ENCODE measurements at regions not wholly inside any gene's neighbourhood (a gene's known extent, or its start where the extent isn't known, plus 50 kb on each side); places are given as distances from the start of the nearest gene placed in this dataset.
A peak's percentile ranks its signal among the peaks of the same experiment; 100 is the strongest.
"Not testable (repeated sequence)": the region's sequence is repeated elsewhere in the genome, so short reads cannot be mapped to it uniquely, and the experiment has no call there.

- Mint-ChIP-seq H3K27ac (no peak overlapping the region), H3K9me3 (peaks cover 16% of the 10 kb centered on the region), H3K36me3 (ENCODE audit: low read depth) (peaks cover 2% of the 10 kb centered on the region), H3K4me1 (ENCODE audit: low read depth) (no peaks in the 10 kb centered on the region), H3K27me3 (ENCODE audit: insufficient read depth) (no peaks in the 10 kb centered on the region), H3K4me3 (no peak overlapping the region)
- no peak for DNase-seq (ENCODE audit: low spot score)
- intact Hi-C loops (cut with micrococcal nuclease), result no loop called here
Observed at GRCh38 chrX:74023203-74023602, 170.7 kb upstream of the XIST start.

GRCh38 chrX:74018253-74018652 is 165.7 kb upstream of the XIST start:
- peaks cover 9% of the 10 kb centered on the region for H3K4me1 Mint-ChIP-seq (ENCODE audit: low read depth)
- peaks cover 4% of the 10 kb centered on the region for H3K9me3 Mint-ChIP-seq
- no peaks in the 10 kb centered on the region for H3K36me3 Mint-ChIP-seq (ENCODE audit: low read depth)
- H3K27ac Mint-ChIP-seq, result no peak overlapping the region
- no peaks in the 10 kb centered on the region for H3K27me3 Mint-ChIP-seq (ENCODE audit: insufficient read depth)
- no peak overlapping the region for H3K4me3 Mint-ChIP-seq
- intact Hi-C loops (cut with micrococcal nuclease), result loop anchor here (5.0 kb wide), 1 partner anchor 76 kb away; no protein-coding TSS in a partner anchor
- DNase-seq (ENCODE audit: low spot score), result no peak

- Mint-ChIP-seq H3K27me3 (ENCODE audit: insufficient read depth) (no peaks in the 10 kb centered on the region), H3K4me3 (no peak overlapping the region), H3K4me1 (ENCODE audit: low read depth) (peaks cover 9% of the 10 kb centered on the region), H3K27ac (no peak overlapping the region), H3K9me3 (peaks cover 1% of the 10 kb centered on the region), H3K36me3 (ENCODE audit: low read depth) (no peaks in the 10 kb centered on the region)
- peak; percentile 28 for DNase-seq (ENCODE audit: low spot score)
- intact Hi-C loops (cut with micrococcal nuclease), result loop anchor here (1.0 to 5.0 kb wide), 4 partner anchors 73 to 329 kb away; no protein-coding TSS in a partner anchor
Observed at GRCh38 chrX:74015379-74016019, 163.0 kb upstream of the XIST start.

- intact Hi-C loops (cut with micrococcal nuclease), result no loop called here
- no peak for DNase-seq (ENCODE audit: low spot score)
- Mint-ChIP-seq H3K36me3 (ENCODE audit: low read depth) (peaks cover 7% of the 10 kb centered on the region), H3K4me1 (ENCODE audit: low read depth) (peaks cover 6% of the 10 kb centered on the region), H3K27ac (no peak overlapping the region), H3K9me3 (no peaks in the 10 kb centered on the region), H3K27me3 (ENCODE audit: insufficient read depth) (no peaks in the 10 kb centered on the region), H3K4me3 (no peak overlapping the region)
Observed at GRCh38 chrX:74009041-74009440, 156.5 kb upstream of the XIST start.

GRCh38 chrX:73992019-73992418 is 139.5 kb upstream of the XIST start:
- intact Hi-C loops (cut with micrococcal nuclease), result no loop called here
- no peak overlapping the region for H3K4me3 Mint-ChIP-seq
- no peaks in the 10 kb centered on the region for H3K27me3 Mint-ChIP-seq (ENCODE audit: insufficient read depth)

GRCh38 chrX:73987166-73987565 is 134.7 kb upstream of the XIST start:
- no peaks in the 10 kb centered on the region for H3K27me3 Mint-ChIP-seq (ENCODE audit: insufficient read depth)
- intact Hi-C loops (cut with micrococcal nuclease), result no loop called here
- H3K36me3 Mint-ChIP-seq (ENCODE audit: low read depth), result peaks cover 8% of the 10 kb centered on the region
- peaks cover 6% of the 10 kb centered on the region for H3K4me1 Mint-ChIP-seq (ENCODE audit: low read depth)
- no peak overlapping the region for H3K27ac Mint-ChIP-seq
- no peaks in the 10 kb centered on the region for H3K9me3 Mint-ChIP-seq
- H3K4me3 Mint-ChIP-seq, result no peak overlapping the region
- DNase-seq (ENCODE audit: low spot score), result no peak

More at GRCh38 chrX:73992019-73992418, 139.5 kb upstream of the XIST start:
- H3K9me3 Mint-ChIP-seq, result peaks cover 7% of the 10 kb centered on the region
- no peak overlapping the region for H3K27ac Mint-ChIP-seq
- peaks cover 6% of the 10 kb centered on the region for H3K4me1 Mint-ChIP-seq (ENCODE audit: low read depth)
- no peak for DNase-seq (ENCODE audit: low spot score)
- H3K36me3 Mint-ChIP-seq (ENCODE audit: low read depth), result peaks cover 14% of the 10 kb centered on the region

- no peaks in the 10 kb centered on the region for H3K27me3 Mint-ChIP-seq (ENCODE audit: insufficient read depth)
- intact Hi-C loops (cut with micrococcal nuclease), result no loop called here
- H3K4me1 Mint-ChIP-seq (ENCODE audit: low read depth), result peaks cover 15% of the 10 kb centered on the region
- H3K27ac Mint-ChIP-seq, result no peak overlapping the region
- no peak overlapping the region for H3K4me3 Mint-ChIP-seq
- no peaks in the 10 kb centered on the region for H3K9me3 Mint-ChIP-seq
- H3K36me3 Mint-ChIP-seq (ENCODE audit: low read depth), result peaks cover 5% of the 10 kb centered on the region
- no peak for DNase-seq (ENCODE audit: low spot score)
Observed at GRCh38 chrX:73979551-73980131, 127.1 kb upstream of the XIST start.

- Mint-ChIP-seq H3K4me3 (no peak overlapping the region), H3K36me3 (ENCODE audit: low read depth) (peaks cover 2% of the 10 kb centered on the region), H3K27me3 (ENCODE audit: insufficient read depth) (no peaks in the 10 kb centered on the region), H3K4me1 (ENCODE audit: low read depth) (peaks cover 15% of the 10 kb centered on the region), H3K27ac (peak overlapping the region; percentile 86), H3K9me3 (no peaks in the 10 kb centered on the region)
- intact Hi-C loops (cut with micrococcal nuclease), result loop anchor here (1.0 kb wide), 1 partner anchor 33 kb away; no protein-coding TSS in a partner anchor
- no peak for DNase-seq (ENCODE audit: low spot score)
Observed at GRCh38 chrX:73977542-73978169, 125.1 kb upstream of the XIST start.

GRCh38 chrX:73967461-73967860 is 114.9 kb upstream of the XIST start:
- H3K9me3 Mint-ChIP-seq; H3K4me3 Mint-ChIP-seq; DNase-seq (ENCODE audit: low spot score); H3K27me3 Mint-ChIP-seq (ENCODE audit: insufficient read depth); H3K36me3 Mint-ChIP-seq (ENCODE audit: low read depth); H3K4me1 Mint-ChIP-seq (ENCODE audit: low read depth); H3K27ac Mint-ChIP-seq; intact Hi-C loops (cut with micrococcal nuclease): not testable (repeated sequence)

GRCh38 chrX:73965833-73966232 is 113.3 kb upstream of the XIST start:
- intact Hi-C loops (cut with micrococcal nuclease), result no loop called here
- DNase-seq (ENCODE audit: low spot score), result no peak
- no peaks in the 10 kb centered on the region for H3K27me3 Mint-ChIP-seq (ENCODE audit: insufficient read depth)
- no peaks in the 10 kb centered on the region for H3K4me1 Mint-ChIP-seq (ENCODE audit: low read depth)
- H3K27ac Mint-ChIP-seq, result no peak overlapping the region
- H3K36me3 Mint-ChIP-seq (ENCODE audit: low read depth), result peaks cover 5% of the 10 kb centered on the region
- H3K4me3 Mint-ChIP-seq, result no peak overlapping the region
- H3K9me3 Mint-ChIP-seq, result no peaks in the 10 kb centered on the region

- intact Hi-C loops (cut with micrococcal nuclease), result no loop called here
- Mint-ChIP-seq H3K4me3 (no peak overlapping the region), H3K9me3 (no peaks in the 10 kb centered on the region), H3K36me3 (ENCODE audit: low read depth) (peaks cover 5% of the 10 kb centered on the region), H3K27me3 (ENCODE audit: insufficient read depth) (no peaks in the 10 kb centered on the region), H3K27ac (no peak overlapping the region), H3K4me1 (ENCODE audit: low read depth) (no peaks in the 10 kb centered on the region)
- DNase-seq (ENCODE audit: low spot score), result no peak
Observed at GRCh38 chrX:73964579-73964978, 112.1 kb upstream of the XIST start.

- H3K27ac Mint-ChIP-seq, result no peak overlapping the region
- H3K27me3 Mint-ChIP-seq (ENCODE audit: insufficient read depth), result no peaks in the 10 kb centered on the region
- DNase-seq (ENCODE audit: low spot score), result no peak
- no peak overlapping the region for H3K4me3 Mint-ChIP-seq
- intact Hi-C loops (cut with micrococcal nuclease), result no loop called here
- peaks cover 5% of the 10 kb centered on the region for H3K36me3 Mint-ChIP-seq (ENCODE audit: low read depth)
- H3K4me1 Mint-ChIP-seq (ENCODE audit: low read depth), result no peaks in the 10 kb centered on the region
- no peaks in the 10 kb centered on the region for H3K9me3 Mint-ChIP-seq
Observed at GRCh38 chrX:73963682-73964081, 111.2 kb upstream of the XIST start.

- no peak overlapping the region for H3K27ac Mint-ChIP-seq
- DNase-seq (ENCODE audit: low spot score), result no peak
- peaks cover 7% of the 10 kb centered on the region for H3K36me3 Mint-ChIP-seq (ENCODE audit: low read depth)
- intact Hi-C loops (cut with micrococcal nuclease), result no loop called here
- H3K4me1 Mint-ChIP-seq (ENCODE audit: low read depth), result no peaks in the 10 kb centered on the region
- no peak overlapping the region for H3K4me3 Mint-ChIP-seq
- no peaks in the 10 kb centered on the region for H3K27me3 Mint-ChIP-seq (ENCODE audit: insufficient read depth)
- no peaks in the 10 kb centered on the region for H3K9me3 Mint-ChIP-seq
Observed at GRCh38 chrX:73962948-73963347, 110.4 kb upstream of the XIST start.
